Parathyroid adenoma (tissue), 2 donors: ENCODE measurements at regions not wholly inside any gene's neighbourhood (a gene's known extent, or its start where the extent isn't known, plus 50 kb on each side); places are given as distances from the start of the nearest gene placed in this dataset.

Source experiments
- H2AFZ ChIP-seq: fragments of 300-600 bp; sonication (generic); one replicate; pipeline ENCODE4 v1.7.0; 2017; ENCODE audit warnings: antibody characterized with exemption, mild to moderate bottlenecking
- H3K27ac ChIP-seq: fragments of 300-600 bp; sonication (generic); one replicate; pipeline ENCODE4 v1.7.0; 2017
- H3K27me3 ChIP-seq: fragments of 300-600 bp; sonication (generic); one replicate; pipeline ENCODE4 v1.7.0; 2017; ENCODE audit warnings: low read length; ENCODE audit not compliant: control insufficient read depth, insufficient read depth
- H3K36me3 ChIP-seq: fragments of 300-600 bp; sonication (generic); one replicate; pipeline ENCODE4 v1.7.0; 2017; ENCODE audit warnings: low read length; ENCODE audit not compliant: control insufficient read depth, insufficient read depth
- H3K4me1 ChIP-seq: fragments of 300-600 bp; sonication (generic); one replicate; pipeline ENCODE4 v1.7.0; 2017; ENCODE audit warnings: control low read depth
- H3K4me2 ChIP-seq: fragments of 300-600 bp; sonication (generic); one replicate; pipeline ENCODE4 v1.7.0; 2017; ENCODE audit warnings: low read length
- H3K4me3 ChIP-seq: fragments of 300-600 bp; sonication (generic); one replicate; pipeline ENCODE4 v1.7.0; 2017; ENCODE audit warnings: low read depth, low read length
- H3K79me2 ChIP-seq: fragments of 300-600 bp; sonication (generic); one replicate; pipeline ENCODE4 v1.7.0; 2017; ENCODE audit warnings: control low read depth
- H3K9ac ChIP-seq: fragments of 300-600 bp; sonication (generic); one replicate; pipeline ENCODE4 v1.7.0; 2017; ENCODE audit warnings: mild to moderate bottlenecking
- H3K9me3 ChIP-seq: fragments of 300-600 bp; sonication (generic); one replicate; pipeline ENCODE4 v1.7.0; 2017; ENCODE audit warnings: low read length; ENCODE audit not compliant: control insufficient read depth
- TF ChIP-seq, protein P1 (sequence below): fragments of 300-600 bp; sonication (generic); IDR thresholded peaks from one replicate; pipeline ENCODE4 v1.7.0; 2017; ENCODE audit warnings: antibody characterized with exemption, mild to moderate bottlenecking
- donor health status: primary hyperparathyroidism.

DNA sequence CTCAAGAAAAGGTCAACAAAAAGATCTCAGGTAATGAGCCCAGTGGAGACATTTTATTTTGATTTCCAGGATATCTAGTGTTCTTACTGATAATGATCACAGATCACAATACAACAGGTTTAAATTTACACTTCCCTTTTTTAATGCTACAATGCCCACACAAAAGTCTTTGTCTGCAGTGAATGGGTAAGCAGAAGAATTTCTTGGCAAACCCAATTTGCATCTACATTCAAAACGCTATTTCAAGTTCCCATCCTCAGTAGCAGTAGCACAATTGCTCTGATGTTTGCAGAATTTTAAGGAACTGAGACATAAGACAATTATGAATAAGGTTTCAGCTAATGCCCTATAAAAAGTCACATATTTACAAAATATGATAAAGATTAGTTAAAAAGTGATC lies 929.4 kb upstream of the PIK3C3 start:
- Histone ChIP-seq H3K27ac (no peak overlapping the region), H3K4me3 (no peak overlapping the region), H3K9me3 (no peaks in the 10 kb centered on the region), H3K9ac (no peak overlapping the region), H3K4me1 (no peaks in the 10 kb centered on the region), H2AFZ (no peak overlapping the region), H3K36me3 (no peaks in the 10 kb centered on the region), H3K4me2 (no peak overlapping the region), H3K27me3 (no peaks in the 10 kb centered on the region), H3K79me2 (no peaks in the 10 kb centered on the region)
- TF ChIP-seq, protein P1, sequence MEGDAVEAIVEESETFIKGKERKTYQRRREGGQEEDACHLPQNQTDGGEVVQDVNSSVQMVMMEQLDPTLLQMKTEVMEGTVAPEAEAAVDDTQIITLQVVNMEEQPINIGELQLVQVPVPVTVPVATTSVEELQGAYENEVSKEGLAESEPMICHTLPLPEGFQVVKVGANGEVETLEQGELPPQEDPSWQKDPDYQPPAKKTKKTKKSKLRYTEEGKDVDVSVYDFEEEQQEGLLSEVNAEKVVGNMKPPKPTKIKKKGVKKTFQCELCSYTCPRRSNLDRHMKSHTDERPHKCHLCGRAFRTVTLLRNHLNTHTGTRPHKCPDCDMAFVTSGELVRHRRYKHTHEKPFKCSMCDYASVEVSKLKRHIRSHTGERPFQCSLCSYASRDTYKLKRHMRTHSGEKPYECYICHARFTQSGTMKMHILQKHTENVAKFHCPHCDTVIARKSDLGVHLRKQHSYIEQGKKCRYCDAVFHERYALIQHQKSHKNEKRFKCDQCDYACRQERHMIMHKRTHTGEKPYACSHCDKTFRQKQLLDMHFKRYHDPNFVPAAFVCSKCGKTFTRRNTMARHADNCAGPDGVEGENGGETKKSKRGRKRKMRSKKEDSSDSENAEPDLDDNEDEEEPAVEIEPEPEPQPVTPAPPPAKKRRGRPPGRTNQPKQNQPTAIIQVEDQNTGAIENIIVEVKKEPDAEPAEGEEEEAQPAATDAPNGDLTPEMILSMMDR, result no peak

DNA sequence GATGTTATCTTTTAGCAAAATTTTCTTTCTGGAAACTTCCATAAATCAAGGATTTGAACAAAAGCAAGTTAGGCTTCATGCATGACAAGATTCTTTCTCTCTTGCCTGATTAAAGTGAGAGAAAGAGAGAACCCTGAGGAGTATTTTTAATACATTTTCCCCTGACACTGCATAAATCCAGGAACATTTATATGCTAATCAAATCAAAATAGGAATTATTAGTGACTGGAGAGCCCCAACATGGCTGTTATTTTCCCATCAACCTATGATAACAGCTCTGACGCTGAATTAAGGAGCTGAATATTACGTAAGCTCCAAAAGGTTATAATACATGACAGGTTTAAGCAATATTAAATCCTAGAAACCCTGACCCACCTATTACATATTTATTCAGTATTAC lies 930.2 kb upstream of the PIK3C3 start:
- Histone ChIP-seq H3K79me2 (no peaks in the 10 kb centered on the region), H3K9me3 (no peaks in the 10 kb centered on the region), H3K9ac (no peak overlapping the region), H3K4me1 (no peaks in the 10 kb centered on the region), H3K36me3 (no peaks in the 10 kb centered on the region), H2AFZ (no peak overlapping the region), H3K4me2 (no peak overlapping the region), H3K27ac (no peak overlapping the region), H3K27me3 (no peaks in the 10 kb centered on the region), H3K4me3 (no peak overlapping the region)
- TF ChIP-seq, protein P1, result no peak

DNA sequence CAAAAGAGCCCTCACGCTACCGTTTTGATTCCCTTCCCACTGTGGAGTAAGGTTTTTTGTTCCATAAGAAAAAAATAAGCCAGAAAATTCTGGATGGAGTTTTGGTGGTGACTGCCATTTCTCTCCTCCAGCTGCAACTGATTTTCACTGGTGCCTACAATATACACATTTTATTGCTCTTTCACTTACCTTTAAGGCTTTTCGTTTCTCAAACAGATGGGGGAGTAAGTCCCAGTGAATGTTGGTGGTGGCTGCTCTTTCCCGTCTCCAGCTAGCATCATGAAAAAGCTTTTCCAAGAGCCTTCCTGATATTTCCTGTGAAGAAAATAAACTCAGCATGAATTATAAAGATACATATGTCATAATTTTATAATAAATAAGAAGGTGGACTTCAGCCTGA lies 932.5 kb upstream of the PIK3C3 start:
- Histone ChIP-seq H3K36me3 (no peaks in the 10 kb centered on the region), H3K27ac (no peak overlapping the region), H3K4me1 (no peaks in the 10 kb centered on the region), H3K27me3 (no peaks in the 10 kb centered on the region), H3K4me2 (no peak overlapping the region), H3K79me2 (no peaks in the 10 kb centered on the region), H3K9ac (no peak overlapping the region), H2AFZ (no peak overlapping the region), H3K9me3 (no peaks in the 10 kb centered on the region), H3K4me3 (no peak overlapping the region)
- TF ChIP-seq, protein P1, result no peak

DNA sequence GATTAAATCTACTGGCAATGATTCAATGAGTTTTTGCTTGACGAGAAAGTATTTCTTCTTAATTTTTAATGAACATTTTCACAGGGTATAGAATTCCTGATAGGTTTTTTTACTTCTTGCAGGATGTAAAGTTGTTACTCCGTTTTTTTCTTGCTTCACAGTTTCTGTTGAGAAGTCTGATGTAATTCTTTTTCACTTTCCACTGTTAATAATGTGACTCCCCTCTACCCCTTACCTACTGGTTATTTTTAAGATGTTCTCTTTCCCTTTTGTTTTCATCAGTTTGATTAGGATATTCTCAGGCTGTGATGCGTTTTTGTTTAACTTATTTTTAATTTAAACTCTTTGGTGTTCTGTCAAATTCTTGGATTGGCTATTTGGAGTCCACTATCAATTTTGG lies 933.9 kb upstream of the PIK3C3 start:
- Histone ChIP-seq H3K9me3 (no peaks in the 10 kb centered on the region), H3K27ac (no peak overlapping the region), H3K4me2 (no peak overlapping the region), H3K4me3 (no peak overlapping the region), H2AFZ (no peak overlapping the region), H3K36me3 (no peaks in the 10 kb centered on the region), H3K79me2 (no peaks in the 10 kb centered on the region), H3K27me3 (no peaks in the 10 kb centered on the region), H3K9ac (no peak overlapping the region), H3K4me1 (no peaks in the 10 kb centered on the region)
- TF ChIP-seq, protein P1, result no peak

DNA sequence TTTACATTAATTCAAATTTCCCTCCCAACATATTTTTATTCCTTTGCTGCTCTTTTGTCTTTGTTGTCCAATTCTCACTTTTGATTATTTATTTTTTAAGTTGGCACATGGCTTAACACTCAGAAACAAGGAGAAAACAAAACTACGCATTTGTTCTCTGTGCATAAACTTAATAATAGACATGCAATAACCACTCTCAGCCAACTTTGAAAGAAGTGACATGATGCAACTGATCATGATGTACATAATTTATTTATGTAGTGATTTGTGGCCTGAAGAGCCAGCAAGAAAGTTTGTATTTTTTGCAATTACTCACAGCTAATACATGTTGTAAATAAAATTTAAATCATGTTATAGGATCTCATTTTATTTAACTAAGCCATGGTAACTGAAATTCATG lies 942.8 kb upstream of the PIK3C3 start:
- Histone ChIP-seq H3K27me3 (no peaks in the 10 kb centered on the region), H3K27ac (no peak overlapping the region)
- TF ChIP-seq, protein P1, result no peak

More for the DNA sequence above, 942.8 kb upstream of the PIK3C3 start:
- Histone ChIP-seq H3K4me1 (no peaks in the 10 kb centered on the region), H3K4me3 (no peak overlapping the region), H3K4me2 (no peak overlapping the region), H3K79me2 (no peaks in the 10 kb centered on the region), H3K9ac (no peak overlapping the region), H2AFZ (no peak overlapping the region), H3K9me3 (no peaks in the 10 kb centered on the region), H3K36me3 (no peaks in the 10 kb centered on the region)
